ENCODE measurements at regions not wholly inside any gene's neighbourhood (a gene's known extent, or its start where the extent isn't known, plus 50 kb on each side); places are given as distances from the start of the nearest gene placed in this dataset.

DNA sequence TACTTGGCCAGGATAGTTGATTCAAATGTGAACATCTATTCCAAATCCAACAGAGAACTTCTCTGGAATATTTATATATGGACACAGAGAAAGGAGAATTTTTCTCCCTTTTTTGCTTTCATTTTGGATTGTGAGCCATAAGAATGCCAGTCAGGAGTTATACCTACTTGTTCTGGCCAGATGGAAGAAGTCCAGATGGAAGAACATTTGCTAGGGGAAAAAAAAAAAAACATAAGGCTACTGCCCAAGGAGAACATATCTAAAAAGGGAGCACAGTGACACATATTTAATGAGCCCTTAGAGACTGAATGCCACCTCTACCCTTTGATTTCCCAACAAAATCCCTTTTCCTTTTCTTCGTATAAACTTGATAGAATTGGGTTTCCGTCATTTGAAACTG lies 61.7 kb upstream of the PPP2R2B start:
- DNase-seq = no peak

DNA sequence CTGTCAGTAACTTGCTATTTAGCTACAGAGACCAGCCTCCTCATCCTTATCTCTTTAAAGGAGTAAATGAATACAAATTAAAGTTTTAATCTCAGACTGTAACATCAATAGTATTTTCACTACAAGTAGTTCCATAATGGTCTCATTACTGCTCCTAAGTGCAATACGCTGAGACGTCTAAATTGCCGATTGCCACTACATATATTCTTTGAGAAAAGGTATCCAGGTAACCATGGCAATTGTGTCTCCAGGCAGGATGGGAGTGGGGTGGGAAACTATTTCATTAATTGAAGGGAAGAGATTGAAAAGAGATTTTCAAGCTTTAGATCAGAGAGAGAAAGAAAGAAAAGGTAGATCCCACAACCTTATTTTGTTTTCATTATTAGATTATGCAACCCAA lies 65.5 kb upstream of the PPP2R2B start:
- DNase-seq = no peak

DNA sequence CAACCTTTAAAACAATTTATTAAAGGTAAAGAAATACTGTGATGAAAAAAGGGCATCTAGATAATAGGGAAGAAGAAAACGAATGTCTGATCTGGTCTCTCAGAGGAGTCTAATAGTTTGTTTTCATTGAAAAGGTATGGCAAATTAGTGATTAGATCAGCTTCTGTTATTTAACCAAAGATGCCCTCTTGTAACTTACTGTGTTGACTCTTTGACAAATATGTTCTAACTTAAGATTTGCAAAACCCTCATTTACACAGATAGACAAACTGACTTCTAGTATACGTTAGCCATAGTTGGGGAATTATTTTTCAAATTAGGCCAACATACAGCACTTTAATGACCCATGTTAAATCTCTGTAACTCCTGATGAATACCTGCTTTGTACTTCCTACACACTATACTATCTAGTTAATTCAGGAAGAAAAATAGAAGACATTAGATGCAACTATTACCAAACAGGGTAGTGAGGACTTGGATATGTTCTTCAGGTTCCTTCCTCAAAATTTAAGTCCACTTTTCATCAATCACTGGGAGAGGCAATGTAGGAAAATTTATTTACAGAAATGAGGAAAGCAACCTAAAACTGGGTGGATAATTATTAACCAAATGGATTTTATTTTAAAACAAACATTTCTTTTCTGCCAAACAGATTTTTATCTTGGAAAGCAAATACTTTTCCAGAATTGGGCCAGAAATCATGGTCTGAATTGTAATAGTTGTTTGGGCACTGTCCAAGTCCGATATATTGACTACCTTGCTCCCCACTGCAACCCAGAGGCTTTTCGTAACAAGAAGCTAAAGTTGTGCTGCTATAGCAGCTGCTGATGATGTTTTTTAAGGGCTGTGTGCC lies 66.4 kb upstream of the PPP2R2B start:
- no peak for DNase-seq

DNA sequence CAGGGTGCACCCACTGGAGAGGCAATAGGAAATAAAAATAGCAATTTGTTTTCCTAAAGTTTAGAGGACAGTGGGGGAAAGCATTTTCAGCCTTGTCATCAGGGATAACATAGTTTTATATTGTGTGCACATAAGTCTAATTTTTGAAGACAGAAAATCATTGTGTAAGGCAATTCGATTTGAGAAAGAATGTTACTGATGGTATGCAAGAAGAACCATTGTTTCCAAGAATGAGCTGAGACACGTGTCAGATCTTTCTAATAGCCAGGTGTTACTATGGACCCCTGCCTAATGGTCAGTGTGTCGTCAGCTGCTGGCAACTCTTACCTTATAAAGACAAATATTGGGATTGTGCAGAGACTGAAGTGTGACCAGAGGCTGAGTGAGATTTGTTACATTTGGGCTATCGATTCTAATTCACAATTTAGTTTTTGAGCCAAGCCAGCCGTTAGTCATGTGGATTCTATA lies 67.1 kb upstream of the PPP2R2B start:
- DNase-seq = no peak

- no peak for DNase-seq
Observed at GRCh38 chr5:146947181-146947941, 68.8 kb upstream of the PPP2R2B start.

DNA sequence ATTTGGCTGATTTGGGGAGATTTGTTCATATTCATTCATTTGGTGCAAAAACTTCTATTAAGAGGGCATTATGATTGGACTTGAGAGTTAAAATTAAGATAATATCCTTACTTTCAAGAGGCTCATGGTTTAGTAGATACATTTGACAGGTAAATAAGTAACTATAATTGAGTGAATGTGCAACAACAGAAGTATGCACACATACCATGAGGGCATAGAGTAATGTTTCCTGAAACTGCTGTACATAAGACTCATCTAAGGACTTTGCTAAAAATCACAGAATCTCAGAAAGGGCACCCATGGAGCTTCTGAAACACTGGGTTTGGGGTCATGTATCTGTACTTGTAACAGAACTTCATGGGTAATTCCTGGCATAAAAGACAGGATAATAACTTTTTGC lies 70.1 kb upstream of the PPP2R2B start:
- DNase-seq = no peak

GRCh38 chr5:146952168-146952567 lies 73.6 kb upstream of the PPP2R2B start:
- DNase-seq = no peak

GRCh38 chr5:146956217-146956616 lies 77.7 kb upstream of the PPP2R2B start:
- DNase-seq = no peak

- no peak for DNase-seq
Observed at GRCh38 chr5:146959360-146959759, 80.8 kb upstream of the PPP2R2B start.

- DNase-seq = no peak
Observed at GRCh38 chr5:146962801-146963355, 84.3 kb upstream of the PPP2R2B start.

GRCh38 chr5:146965761-146966659 lies 87.5 kb upstream of the PPP2R2B start:
- DNase-seq = peak; percentile 64

- DNase-seq = no peak
Observed at GRCh38 chr5:146967646-146968045, 89.1 kb upstream of the PPP2R2B start.

DNA sequence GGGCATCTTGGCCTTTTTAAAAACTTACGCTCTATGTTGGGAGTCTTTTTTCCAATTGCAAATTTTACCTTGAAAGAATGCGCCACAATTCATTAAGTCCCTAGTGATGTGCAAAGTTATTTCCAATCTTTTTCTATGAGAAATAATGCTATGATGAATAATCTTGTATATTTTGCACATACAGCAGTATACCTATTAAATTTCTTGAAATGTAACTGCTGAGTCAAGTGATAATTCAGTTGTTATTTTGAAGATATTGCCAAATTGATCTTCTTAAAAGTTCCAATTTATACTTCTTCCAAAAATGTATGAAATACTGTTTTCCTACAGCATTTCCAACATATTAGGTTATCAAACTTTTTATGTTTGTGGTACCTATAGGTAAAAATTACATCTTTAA lies 92.8 kb upstream of the PPP2R2B start:
- no peak for DNase-seq

- DNase-seq = no peak
Observed at GRCh38 chr5:146986469-146986868, 107.9 kb upstream of the PPP2R2B start.

DNA sequence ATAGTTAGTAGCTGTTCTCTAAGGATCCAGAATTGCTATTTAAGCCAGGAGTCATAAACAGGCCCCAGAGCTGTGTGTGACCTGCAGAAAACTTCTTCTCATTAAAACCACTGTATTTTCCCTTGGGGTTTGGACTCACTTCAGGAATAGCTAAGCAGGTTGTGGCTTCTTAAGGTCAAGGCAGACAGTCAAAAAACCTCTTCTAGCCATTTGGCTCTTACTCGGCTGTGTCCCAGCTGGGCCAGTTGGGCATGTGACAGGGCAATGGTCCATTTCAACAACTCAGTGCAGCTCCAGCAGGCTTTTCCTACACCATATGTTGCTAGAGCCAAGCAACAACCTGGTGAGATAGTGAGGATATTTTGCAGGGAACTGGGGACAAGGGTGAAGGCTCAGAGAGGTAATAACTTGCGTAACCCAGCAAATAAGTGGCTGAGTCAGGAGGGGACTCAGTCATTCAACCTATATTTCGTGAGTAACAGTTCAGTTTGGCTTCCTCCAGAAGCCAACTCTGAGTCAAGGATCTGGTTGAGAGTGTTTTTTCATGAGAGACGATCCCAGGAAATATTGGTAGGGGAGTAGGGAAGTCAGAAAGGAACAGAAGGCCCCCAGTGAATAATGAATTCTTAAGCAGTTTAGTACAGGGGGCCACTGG lies 115.4 kb upstream of the PPP2R2B start:
- DNase-seq = no peak

- no peak for DNase-seq
Observed at GRCh38 chr5:146995878-146996277, 117.3 kb upstream of the PPP2R2B start.

- no peak for DNase-seq
Observed at GRCh38 chr5:147015405-147015804, 136.8 kb upstream of the PPP2R2B start.

GRCh38 chr5:147017191-147017590 lies 138.6 kb upstream of the PPP2R2B start:
- no peak for DNase-seq

GRCh38 chr5:147017621-147018020 lies 139.1 kb upstream of the PPP2R2B start:
- DNase-seq = no peak

DNA sequence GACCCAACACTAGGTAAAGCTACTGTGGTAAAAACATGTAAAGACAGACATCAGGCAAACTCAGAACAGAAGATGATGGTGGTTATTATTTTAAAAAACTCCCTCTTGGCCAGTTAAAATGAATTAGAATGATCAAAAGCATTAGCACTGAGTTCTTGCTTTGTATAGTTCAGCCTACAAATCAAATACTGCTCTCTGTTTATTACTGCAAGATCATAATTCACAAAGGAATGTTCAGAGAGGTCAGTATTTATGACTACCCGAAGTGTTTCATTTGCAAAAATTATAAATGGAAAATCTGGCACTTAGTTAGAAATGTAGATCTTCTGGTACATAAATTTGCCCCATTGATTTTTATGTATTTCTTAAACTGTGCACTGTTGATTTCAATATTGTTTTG lies 140.3 kb upstream of the PPP2R2B start:
- no peak for DNase-seq

- DNase-seq = no peak
Observed at GRCh38 chr5:147036691-147037245, 158.2 kb upstream of the PPP2R2B start.
